GM21576 (cell line): ENCODE measurements at regions not wholly inside any gene's neighbourhood (a gene's known extent, or its start where the extent isn't known, plus 50 kb on each side); places are given as distances from the start of the nearest gene placed in this dataset.

ENCODE experiments used
- ATAC-seq: cut with Tn5 transposase; IDR thresholded peaks from one replicate; pipeline ENCODE4 v1.9.1; 2021; ENCODE audit warnings: mild to moderate bottlenecking, moderate library complexity; ENCODE audit not compliant: unreplicated experiment

DNA sequence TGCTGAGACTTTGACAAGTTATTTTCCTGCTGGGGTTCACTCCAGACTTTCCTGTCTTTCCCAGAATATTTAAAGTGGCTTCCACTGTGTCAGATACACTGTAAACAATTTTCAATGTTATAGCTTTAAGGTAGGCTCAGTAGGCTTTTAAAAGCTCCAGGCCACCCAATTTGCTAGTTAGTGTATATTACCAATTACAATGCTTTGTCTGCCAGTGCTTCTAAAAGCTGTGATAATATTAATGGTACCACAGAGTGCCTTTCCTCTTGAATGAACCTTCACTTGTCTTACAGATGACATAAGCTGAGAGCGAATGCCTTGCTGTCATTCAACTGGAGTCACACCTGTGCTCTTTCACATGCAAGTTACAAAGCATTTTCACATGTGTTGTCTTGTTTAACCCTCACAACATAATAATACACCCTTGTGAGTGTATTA is 239.7 kb upstream of the HTR2A start:
- no peak for ATAC-seq

DNA sequence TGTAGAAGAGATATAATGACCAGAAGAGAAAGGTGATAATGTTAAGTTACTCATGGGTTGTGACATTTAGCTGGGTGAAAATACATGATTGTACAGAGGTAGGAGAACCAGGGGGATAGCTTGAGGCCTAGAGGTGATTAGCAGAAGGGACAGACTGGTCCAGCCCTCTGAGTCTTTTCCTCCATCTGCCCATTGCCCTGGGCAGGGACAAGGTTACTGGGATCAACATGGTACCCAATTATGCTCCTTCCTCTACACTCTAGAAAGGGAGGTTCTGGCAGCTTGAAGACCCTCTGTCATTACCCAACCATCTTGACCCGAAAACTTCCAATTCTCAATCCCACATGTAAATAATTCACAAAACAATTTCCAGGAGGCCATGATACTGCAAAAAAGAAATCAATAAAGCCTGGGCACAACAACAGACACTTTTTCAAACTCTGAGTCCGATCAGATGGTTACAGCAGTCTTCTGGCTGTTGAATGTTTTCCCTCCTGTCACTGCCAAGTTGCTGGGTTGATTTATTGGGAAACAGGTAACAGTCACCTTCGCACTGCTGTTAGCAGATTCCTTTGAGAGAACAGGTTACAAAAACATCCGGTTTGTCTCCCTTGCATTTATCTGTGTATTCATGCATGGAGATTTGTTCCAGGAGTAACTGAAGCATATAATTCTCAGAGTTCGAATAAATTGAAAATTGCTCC is 239.1 kb upstream of the HTR2A start:
- ATAC-seq: no peak

DNA sequence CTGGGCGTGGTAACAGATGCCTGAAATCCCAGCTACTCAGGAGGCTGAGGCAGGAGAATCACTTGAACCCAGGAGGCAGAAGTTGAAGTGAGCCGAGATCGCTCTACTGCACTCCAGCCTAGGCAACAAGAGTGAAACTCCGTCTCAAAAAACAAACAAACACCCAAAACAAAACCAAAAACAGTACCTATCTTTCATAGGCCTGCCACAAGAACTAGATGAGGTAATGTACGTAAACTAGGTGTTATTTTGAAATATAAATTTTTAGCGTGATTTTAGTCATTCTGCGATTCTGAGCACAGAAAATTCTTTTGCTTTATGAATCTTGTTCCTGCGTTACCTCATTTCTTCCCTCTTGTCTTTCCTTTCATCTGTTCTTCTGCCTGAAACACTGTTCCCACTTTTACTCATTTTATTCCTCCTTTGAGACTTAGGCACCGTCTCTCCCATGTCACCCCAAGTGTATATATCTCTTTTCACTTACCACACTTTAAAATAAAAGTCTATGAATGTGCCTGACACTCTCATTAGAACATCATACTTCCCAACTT is 238.2 kb upstream of the HTR2A start:
- ATAC-seq: no peak

DNA sequence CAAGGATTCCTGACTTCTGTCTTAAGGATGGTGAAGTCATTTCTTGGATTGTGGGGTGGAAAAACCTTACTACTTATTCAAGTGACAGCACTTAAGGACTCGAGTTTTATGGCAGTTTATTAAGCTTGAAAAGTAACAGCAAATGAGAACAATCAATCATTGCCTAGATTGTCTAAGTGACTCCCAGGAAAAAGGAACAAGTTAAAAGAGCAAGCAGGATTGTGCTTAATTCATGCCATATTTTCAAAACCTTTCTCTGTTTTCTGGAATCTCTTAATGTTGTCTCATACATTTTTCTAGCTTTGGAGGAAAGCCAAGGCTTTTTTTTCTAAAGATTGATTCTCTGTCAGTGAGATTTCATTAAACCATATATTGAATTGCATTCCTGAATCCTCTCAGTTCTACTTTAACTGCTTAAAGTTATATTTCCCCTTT is 236.2 kb upstream of the HTR2A start:
- no peak for ATAC-seq

DNA sequence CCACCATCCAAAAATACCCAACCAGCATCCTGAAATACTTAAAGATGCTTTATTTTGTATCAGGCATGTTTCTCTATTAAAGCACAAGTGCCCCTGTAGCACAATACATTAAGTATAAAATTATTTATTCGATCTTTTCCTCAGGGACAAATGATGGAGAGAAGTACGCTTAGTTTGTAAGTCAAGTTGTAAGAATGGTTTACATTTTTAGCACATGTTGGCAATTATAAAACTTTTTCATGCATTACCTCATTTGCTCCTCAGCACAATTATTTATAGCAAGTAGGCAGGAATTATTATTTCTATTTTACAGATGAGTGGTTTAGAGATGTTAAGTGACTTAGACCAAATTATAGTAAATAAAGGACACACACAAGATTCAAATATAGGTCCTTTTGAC is 232.6 kb upstream of the HTR2A start:
- no peak for ATAC-seq

DNA sequence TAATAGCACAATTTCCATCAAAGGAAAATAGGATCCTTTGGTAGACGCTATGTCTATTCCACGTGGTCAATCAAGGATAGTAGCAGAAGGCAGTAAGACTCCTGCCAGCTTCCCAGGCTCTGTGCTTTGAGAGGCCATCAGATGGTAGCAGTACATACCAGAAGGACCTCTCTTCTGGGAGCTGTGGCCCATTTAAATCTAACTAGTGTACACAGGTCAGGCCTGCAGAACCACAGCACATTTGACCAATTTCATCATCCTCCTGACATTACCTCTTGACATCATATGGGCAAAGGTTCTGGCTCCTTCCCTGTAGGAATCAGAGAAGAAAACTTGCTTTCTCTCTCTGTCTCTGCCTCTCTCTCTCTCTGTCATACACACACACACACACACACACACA is 229.6 kb upstream of the HTR2A start:
- no peak for ATAC-seq

DNA sequence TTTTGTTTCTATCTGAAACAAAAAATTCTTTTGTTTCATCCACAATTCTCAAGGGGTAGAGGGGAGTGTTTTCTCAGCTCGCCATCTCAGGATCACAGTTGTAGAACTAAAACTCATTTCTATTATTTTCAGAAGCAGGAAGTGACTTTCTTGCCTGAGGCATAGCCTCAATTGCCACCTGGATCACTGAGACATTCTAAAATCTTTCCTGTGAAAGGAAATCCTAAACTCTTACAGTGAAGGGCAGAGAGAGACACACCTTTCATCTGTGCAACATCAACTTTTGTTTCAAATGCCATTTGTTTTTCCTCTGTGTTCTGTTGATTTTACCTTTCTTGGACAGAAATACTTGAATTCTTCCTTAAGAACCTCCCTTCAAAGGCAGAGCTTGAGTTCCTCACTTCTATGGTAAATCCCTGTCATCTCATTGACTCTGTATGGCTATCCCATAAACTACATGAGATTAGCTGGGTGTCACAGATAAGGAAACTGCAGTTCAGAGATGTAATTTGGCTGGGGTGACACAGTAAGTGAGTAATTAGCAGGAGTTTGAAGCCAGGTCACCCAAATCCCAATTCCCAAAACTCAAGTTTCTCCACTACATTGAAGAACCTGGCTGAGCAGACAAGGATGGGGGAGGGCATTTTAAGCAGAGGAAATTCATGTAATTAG is 224.4 kb upstream of the HTR2A start:
- no peak for ATAC-seq

DNA sequence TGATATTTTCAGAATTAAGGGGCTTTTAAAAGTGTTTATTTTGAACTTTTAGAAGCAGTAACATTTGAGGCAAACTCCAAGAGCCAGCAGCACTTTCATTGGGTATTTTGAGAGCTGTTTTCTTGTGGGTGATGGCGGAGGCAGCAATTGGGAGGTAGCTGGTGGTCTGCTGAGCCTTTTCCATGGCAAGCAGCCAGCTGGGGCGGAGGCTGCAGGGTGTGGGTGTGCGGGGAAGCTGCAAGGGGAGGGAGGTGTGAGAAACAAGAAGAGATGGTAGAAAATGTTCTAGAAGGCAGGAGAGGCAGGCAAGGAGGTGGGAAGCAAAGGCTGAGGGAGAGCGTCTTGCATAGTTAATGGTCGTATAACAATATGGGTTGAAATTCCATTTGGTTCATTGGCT is 223.4 kb upstream of the HTR2A start:
- ATAC-seq: no peak

DNA sequence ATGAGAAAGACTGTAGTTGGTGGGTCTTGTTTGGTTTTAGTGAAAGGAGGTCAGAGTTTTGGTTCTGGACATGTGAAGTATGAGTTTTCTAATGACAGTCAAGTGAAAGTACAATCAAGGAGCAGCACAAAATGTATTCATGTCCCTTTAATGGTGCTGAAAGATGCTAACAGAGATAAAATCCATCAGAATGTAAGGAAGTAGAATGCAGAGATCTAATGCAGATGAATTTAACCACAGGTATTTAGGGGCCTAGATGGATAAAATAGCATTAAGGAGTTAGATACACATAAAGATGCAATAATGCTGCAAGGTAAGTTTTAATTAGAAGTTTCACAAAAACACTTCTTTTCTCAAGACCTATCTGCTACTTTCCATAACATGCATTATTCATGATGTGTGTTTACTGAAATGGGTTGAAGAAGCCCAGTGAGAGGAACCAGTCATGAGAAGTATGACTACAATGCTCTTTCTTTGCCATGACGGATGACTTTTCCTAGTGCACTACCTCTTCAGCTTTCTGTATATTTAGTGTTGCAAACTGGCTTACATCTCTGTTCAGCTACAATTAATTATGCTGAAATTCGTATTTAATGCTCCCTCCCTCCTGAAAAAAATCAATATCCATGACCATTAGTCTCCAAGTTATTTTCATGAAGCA is 222.9 kb upstream of the HTR2A start:
- no peak for ATAC-seq

DNA sequence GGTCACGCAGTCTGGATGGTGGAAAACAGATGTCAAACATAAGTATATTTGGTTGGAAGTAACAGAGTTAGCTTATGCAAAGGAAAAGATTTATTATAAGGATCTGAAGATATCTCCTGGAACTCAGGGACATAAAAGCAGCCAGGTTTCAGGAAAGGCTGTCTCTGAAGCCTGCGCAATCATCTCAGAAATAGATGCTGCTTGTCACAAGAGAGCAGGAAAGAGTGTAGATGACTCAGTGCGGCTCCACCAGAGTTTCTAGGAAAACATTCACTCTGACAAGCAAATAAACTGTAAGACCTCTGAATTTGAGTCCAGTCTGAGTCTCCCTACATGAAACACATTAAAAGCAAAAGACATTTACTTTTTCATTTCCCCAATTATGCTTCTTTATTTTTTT is 220.4 kb upstream of the HTR2A start:
- ATAC-seq: no peak

DNA sequence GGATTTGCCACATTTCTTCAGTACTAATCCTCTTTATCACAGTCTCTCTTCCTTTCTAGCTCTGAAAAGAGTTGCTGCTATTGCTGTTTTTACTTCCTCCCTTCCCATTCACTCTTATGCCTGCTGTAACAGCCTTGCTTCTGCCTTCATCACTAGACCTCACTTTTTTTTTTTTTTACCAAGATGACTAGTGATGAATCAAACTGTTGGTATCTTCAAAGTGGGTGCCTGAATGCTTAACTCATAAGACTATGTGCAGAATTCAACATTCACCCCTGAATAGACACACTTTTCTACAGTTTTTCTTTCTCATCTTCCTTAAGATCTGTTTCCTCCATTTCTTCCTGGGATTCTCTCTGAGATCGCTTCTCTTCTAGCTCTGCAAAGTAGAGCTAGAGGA is 217.2 kb upstream of the HTR2A start:
- ATAC-seq: no peak

DNA sequence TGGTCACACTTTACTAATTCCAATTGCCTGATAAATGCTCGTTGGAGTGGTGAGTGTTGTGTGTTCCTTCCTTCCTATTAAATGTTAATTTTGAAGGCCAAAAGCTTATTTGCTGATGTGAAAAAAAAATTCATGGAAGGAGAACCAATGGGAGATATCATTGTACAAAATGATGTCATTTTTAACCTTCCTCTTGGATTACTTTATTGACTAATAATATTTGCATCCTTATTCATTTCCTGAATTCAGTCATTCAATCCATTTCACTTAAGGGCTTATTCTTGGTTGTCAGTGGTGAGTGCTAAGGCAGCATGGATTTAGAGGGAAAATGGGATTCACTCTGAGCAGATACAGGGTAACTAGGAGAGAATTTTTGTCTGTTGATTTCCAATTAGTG is 216.0 kb upstream of the HTR2A start:
- no peak for ATAC-seq

DNA sequence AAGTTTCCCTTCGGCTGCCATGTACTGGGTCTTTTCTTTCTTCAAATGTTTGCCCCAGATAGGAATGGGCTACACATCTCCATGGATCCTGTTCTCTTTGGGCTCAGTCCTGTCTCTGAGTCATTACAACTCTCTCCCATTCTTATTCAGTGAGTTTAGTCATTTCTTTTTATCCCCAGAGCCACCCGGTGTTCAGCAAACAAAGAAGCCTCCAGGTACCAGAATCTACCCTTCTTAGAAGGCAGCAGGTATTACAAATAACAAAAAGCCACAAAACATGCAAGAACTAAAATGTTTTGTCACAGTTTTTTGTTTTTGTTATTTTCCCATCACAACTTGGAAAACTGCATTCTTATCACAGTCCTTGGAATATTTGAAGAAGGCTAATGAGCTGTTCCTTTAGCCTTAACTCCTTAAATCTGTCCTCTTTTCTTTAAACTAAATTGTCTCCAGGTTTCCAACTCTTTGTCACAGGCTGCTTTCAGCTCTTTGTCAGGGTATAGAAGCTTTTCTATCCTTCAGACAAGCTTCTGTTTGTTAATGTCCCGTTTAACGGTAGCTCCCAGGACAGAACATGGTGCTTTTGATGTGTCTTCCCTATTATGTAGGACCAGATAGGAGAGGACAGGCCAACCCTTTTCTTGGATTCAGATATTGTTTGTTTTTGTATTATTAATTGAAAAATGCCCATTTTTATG is 215.5 kb upstream of the HTR2A start:
- ATAC-seq: no peak

DNA sequence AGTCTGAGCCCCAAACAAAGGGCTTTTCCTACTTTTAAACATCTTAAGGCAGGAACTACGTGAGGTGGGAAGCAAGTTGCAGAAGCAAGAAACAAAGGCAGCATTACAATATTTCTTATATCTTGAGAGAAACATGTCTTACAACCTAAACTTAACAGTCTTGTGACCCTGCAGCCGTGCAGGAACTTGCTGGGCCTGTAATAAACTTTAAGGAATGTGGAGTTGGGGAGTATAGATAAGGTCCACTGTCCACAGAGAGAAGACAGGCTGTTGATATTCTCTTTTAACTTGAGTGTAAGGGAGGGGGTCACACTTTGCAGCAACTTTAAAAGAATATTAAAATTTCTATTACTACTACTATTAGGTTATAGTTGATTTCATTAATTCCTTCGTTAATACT is 214.6 kb upstream of the HTR2A start:
- ATAC-seq: no peak

DNA sequence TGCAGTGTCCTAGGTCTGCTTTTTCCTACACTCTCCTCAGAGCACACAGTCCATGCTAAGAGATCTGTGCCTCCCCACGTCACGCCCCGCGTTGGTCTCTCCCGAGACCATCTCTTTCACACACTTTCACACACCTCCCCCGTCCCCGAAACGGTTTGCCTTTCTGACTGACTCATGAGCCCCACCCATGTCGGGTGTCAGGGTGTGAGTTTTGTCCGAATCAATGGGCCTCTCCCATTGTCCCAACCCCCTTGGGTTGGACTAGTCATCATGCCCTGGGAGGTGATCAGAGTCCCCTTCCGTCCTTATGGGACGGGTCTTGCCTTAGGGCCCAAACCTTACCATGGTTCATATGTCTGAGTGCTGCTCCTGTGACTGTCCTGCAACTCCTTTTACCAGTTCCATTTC is 214.0 kb upstream of the HTR2A start:
- no peak for ATAC-seq

DNA sequence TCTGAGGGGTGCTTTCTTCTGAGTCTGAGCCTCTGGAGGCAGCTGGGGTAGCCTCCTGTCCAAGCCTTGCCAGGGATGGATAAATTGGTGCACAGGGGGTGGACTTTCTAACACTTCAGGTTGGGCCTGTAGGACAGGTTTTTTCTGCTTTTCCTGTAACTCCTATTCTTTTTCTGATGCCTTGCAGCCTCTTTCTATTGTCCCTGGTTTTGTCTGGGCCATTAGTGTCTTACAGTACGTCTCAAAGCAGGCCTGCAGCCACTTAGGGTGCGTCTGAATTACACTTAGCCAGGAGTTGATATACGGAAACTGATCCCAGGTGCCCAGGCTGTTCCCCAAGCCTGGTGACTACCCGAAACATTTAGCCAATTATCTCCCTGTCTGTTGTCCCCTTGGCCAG is 213.3 kb upstream of the HTR2A start:
- ATAC-seq: no peak

DNA sequence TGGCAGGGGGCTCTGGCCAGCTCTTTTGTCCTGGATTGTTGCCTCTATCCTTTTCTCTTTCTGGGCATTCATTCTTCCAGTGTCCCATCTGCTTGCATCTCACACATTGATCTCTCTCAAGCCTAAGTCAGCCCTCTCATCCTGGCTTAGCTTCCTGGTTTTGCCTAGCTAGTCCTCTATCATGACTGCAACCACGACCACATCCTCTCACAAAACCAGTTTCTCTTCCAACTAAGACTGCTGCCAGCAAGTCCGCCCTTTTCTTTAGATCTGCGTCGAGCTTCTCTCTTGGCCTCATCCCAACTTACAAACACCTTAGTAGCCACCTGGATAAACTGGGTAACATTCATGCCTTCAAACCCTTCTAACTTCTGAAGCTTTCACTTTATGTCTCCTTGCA is 212.2 kb upstream of the HTR2A start:
- peak; percentile 64 for ATAC-seq

DNA sequence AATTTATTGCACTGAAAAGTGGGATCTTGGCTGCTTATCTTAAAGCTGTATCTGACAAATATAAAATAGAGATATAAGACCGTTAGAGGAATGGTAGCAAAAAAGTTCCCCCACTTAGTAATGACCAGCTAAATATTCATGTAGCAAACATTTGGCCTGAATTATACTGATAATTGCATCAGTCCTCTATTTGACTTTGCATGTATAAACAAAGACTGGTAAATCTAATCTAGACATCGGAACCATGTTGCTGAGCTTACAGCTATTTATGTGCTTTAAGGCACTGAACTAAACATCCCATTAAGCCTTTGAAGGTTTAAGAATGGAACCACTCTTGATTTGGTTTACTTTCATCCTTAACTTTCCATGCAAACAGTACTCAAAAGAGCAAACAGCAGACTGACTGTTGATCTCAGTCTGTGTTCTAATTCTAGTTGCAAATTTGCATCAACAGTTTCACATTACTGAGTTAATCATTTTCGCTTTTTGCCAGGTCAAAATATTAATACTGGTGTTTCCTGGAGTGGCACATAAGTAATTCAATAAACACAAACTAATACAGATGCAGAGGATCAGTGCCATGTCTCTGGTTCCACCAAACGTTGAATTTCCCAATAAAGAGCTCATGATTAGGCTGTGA is 203.5 kb upstream of the HTR2A start:
- ATAC-seq: peak; percentile 93

DNA sequence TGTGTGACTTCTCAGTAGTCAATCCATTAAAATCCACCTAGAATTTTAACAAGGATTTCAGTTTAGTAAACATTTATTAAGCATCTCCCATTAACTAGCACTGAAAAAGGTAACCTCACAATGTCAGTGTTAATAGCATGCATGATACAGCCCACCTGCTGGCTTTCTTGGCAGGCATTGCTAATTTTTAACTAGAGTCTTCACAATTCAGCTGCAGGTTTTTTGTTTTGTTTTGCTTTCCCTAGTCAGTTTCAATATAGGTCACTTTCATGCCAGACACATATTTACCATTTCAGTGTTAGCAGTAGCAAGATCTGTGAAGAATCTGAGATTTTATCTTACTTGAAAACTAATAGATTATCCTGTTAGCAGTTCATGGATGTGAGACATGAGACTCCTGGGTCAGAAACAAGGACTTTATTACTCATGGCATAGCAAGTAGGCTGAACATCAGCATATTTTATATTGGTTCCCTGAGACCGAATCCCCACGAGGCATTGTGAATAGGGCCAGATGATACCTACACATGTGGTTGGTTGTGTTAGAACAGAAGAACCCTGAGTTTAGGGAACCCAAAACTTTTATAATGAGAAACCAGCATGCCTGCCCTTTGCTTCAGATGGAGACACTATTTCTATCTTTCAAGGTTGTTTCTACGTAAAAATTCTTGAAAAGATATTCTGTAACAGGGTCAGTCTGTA is 198.0 kb upstream of the HTR2A start:
- ATAC-seq: peak; percentile 92

DNA sequence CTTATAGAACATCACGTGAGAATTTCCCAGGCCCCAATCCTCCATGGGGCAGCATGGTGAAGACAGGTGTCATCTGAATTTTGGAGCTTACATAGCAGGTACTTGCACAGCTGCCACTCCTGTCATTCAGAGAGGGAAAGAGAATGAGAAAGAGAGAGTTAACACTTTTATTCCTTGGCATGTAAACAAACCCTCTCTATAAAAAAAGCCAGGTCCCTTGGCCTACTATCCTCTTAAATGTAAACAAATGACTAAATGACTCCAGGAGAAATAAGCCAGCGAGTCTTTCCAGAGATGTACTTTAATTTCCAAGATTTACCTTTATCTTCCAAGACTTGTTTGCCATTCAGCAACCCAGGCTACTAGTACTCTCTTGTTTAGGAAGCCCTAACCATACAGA is 195.3 kb upstream of the HTR2A start:
- ATAC-seq: no peak
